Endothelial cell of umbilical vein (primary cell): ENCODE measurements at regions not wholly inside any gene's neighbourhood (a gene's known extent, or its start where the extent isn't known, plus 50 kb on each side); places are given as distances from the start of the nearest gene placed in this dataset.

Source experiments
- BruUV-seq: library from RNA; stranded (reverse); fragments of 400-500 nt; replicated peaks from 2 replicates; lab custom pipeline; 2021; lab: Mats Ljungman, UMichigan
- CTCF ChIA-PET: fragments of 300-600, 350-600 bp; sonication (Branson Sonifier 250); formaldehyde crosslinking; loops from one replicate; lab custom pipeline; 2021; ENCODE audit warnings: antibody characterized with exemption, inconsistent platforms; lab: Charles Lee
- POLR2A ChIA-PET: fragments of 300-600, 350-600 bp; sonication (Branson Sonifier 250); formaldehyde crosslinking; loops from one replicate; lab custom pipeline; 2021; ENCODE audit warnings: antibody characterized with exemption, inconsistent platforms; lab: Charles Lee
- DNase-seq: peaks from one replicate; pipeline ENCODE4 v3.0.0-alpha.2; 2011; ENCODE audit warnings: low read depth, low spot score
- FAIRE-seq: peaks from 2 replicates; lab custom pipeline; 2011; peaks lifted over from hg19 to GRCh38; lab: Jason Lieb, UNC
- H2AFZ ChIP-seq: 2 replicates; pipeline ENCODE4 v1.6.0; 2012; ENCODE audit warnings: low read depth, low read length, control low read depth, inconsistent platforms
- H3K27ac ChIP-seq: 2 replicates; pipeline ENCODE4 v1.5.1; 2011; ENCODE audit warnings: low read depth, mild to moderate bottlenecking, control low read depth, low read length, moderate library complexity; ENCODE audit not compliant: insufficient read depth
- H3K27me3 ChIP-seq, 2 experiments: 2 replicates each; pipeline versions ENCODE4 v1.6.0 to v1.6.1; 2011; ENCODE audit warnings: low read length in 2 of 2, mixed read lengths in 1 of 2; ENCODE audit not compliant: control insufficient read depth in 2 of 2, insufficient read depth in 2 of 2
- H3K36me3 ChIP-seq, 2 experiments: 2 replicates in 1 of 2; 3 replicates in 1 of 2; pipeline ENCODE4 v1.5.1; 2011; ENCODE audit warnings: low read length in 2 of 2, mild to moderate bottlenecking in 1 of 2, moderate library complexity in 1 of 2; ENCODE audit not compliant: control insufficient read depth in 2 of 2, insufficient read depth in 2 of 2; ENCODE audit errors: extremely low read depth in 1 of 2
- H3K4me1 ChIP-seq: 3 replicates; pipeline ENCODE4 v1.5.1; 2011; ENCODE audit warnings: mild to moderate bottlenecking, low read length; ENCODE audit not compliant: control insufficient read depth, insufficient read depth; ENCODE audit errors: extremely low read depth
- H3K4me2 ChIP-seq: 2 replicates; pipeline ENCODE4 v1.6.1; 2011; ENCODE audit warnings: low read length, control low read depth, mixed read lengths; ENCODE audit not compliant: insufficient read depth
- H3K4me3 ChIP-seq, 3 experiments: fragments of 200-600 bp in 1 of 3; sonication (generic), shearing (Covaris generic) in 1 of 3; replicated peaks in 1 of 3; 2 replicates each; pipeline ENCODE4 v1.5.1; 2011 to 2016; ENCODE audit warnings: control low read depth in 3 of 3, low read length in 3 of 3, mild to moderate bottlenecking in 2 of 3, inconsistent platforms in 1 of 3, low read depth in 1 of 3, moderate library complexity in 1 of 3; ENCODE audit not compliant: insufficient read depth in 1 of 3
- H3K79me2 ChIP-seq: 2 replicates; pipeline ENCODE4 v1.6.0; 2012; ENCODE audit warnings: low read length, inconsistent platforms; ENCODE audit not compliant: control insufficient read depth, insufficient read depth
- H3K9ac ChIP-seq: replicated peaks from 2 replicates; pipeline ENCODE3; 2011; ENCODE audit warnings: low read length, control low read depth; ENCODE audit not compliant: insufficient read depth; ENCODE audit errors: extremely low read depth
- H3K9me1 ChIP-seq: replicated peaks from 3 replicates; pipeline ENCODE4 v1.6.0; 2011; ENCODE audit warnings: mild to moderate bottlenecking, low read length; ENCODE audit not compliant: control insufficient read depth, insufficient read depth; ENCODE audit errors: extremely low read depth
- H3K9me3 ChIP-seq: replicated peaks from 2 replicates; pipeline ENCODE4 v1.5.1; 2012; ENCODE audit warnings: low read length, inconsistent platforms; ENCODE audit not compliant: control insufficient read depth, insufficient read depth
- H4K20me1 ChIP-seq: replicated peaks from 2 replicates; pipeline ENCODE3; 2011; ENCODE audit warnings: mild to moderate bottlenecking, low read length; ENCODE audit not compliant: control insufficient read depth, insufficient read depth; ENCODE audit errors: extremely low read depth
- EZH2 ChIP-seq: IDR thresholded peaks from 2 replicates; pipeline ENCODE4 v1.6.1; 2012; ENCODE audit warnings: borderline replicate concordance, low read depth, mild to moderate bottlenecking, moderate library complexity, low read length, inconsistent platforms; ENCODE audit not compliant: severe bottlenecking
- FOS ChIP-seq: IDR thresholded peaks from 2 replicates; pipeline ENCODE4 v1.6.1; 2011; ENCODE audit warnings: mild to moderate bottlenecking, low read length, moderate library complexity, borderline replicate concordance; ENCODE audit not compliant: insufficient read depth
- GATA2 ChIP-seq: IDR thresholded peaks from 2 replicates; pipeline ENCODE4 v1.7.0; 2011; ENCODE audit warnings: low read depth, mild to moderate bottlenecking, moderate library complexity, mixed read lengths, low read length; ENCODE audit not compliant: insufficient read length, insufficient read depth
- JUN ChIP-seq: IDR thresholded peaks from 2 replicates; pipeline ENCODE4 v1.6.1; 2011; ENCODE audit warnings: borderline replicate concordance, low read depth; ENCODE audit not compliant: insufficient read length, insufficient read depth
- MYC ChIP-seq: IDR thresholded peaks from one replicate; pipeline ENCODE4 v1.6.1; 2011; ENCODE audit warnings: mild to moderate bottlenecking, low read depth, low read length
- POLR2A ChIP-seq: IDR thresholded peaks from 2 replicates; pipeline ENCODE4 v1.6.1; 2012; ENCODE audit warnings: low read depth, mild to moderate bottlenecking, control low read depth, low read length
- POLR2AphosphoS5 ChIP-seq: IDR thresholded peaks from 2 replicates; pipeline ENCODE4 v1.6.1; 2012; ENCODE audit warnings: low read depth, mild to moderate bottlenecking, control low read depth, low read length, moderate library complexity; ENCODE audit not compliant: insufficient read depth
- dilution Hi-C: fragments of 300-500 bp; cut with MboI; formaldehyde crosslinking; loops from one replicate; pipeline ENCODE4 v1.15.0; 2019; ENCODE audit warnings: low sequenced_read_pairs; ENCODE audit not compliant: extremely low pct_ligation_motif_present
- intact Hi-C: fragments of 100-400 bp; cut with micrococcal nuclease; formaldehyde crosslinking; loops from one replicate; pipeline ENCODE4 v1.10.0; 2022
- TF ChIP-seq, protein P1 (sequence below), 2 donors: IDR thresholded peaks; 1 replicate in 1 of 2; 2 replicates in 1 of 2; pipeline ENCODE4 v1.5.1; 2011; ENCODE audit warnings: low read length in 2 of 2, mild to moderate bottlenecking in 2 of 2, moderate library complexity in 2 of 2, control low read depth in 1 of 2, inconsistent platforms in 1 of 2, low read depth in 1 of 2; ENCODE audit not compliant: insufficient read depth in 1 of 2; ENCODE audit errors: extremely low read depth in 1 of 2
- TF ChIP-seq, protein P2 (sequence below): IDR thresholded peaks from 2 replicates; pipeline ENCODE4 v1.6.1; 2011; ENCODE audit not compliant: insufficient read depth, insufficient read length

DNA sequence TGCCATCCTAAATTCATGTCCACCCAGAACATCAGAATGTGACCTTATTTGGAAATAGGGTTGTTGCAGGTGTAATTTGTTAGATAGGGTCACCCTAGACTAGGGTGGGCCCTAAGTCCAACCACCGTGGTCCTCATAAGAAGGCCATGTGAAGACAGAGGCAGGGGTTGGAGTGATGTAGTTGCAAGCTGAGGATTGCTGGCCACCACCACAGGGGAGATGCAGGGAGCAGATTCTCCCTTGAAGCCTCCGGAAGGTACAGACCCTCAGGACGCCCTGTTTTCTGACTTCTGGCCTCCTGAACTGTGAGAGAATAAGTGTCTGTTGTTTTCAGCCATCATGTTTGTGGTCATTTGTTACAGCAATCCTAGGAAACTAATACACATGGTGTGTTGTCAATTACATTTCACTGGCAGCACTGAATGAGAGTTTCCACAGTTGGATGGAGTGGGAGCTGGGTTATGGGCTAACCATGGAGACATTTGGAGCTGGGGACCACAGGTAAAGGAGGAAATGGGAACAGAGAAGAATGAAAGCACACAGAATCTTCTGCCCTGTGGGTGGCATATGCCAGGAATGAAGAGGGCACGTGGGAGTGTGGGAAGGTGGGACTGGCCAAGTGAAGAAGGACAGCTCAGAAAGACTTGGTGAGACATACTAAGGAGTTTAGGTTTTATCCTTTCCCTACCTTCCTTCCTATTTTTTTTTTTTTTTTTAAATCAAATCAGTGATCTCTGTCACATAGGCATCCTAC is 266.0 kb downstream of the MYCN start:
- Histone ChIP-seq H3K4me2 (no peak overlapping the region), H3K27ac (no peak overlapping the region), H3K4me3 (no peak overlapping the region), H3K36me3 (no peaks in the 10 kb centered on the region), H3K79me2 (no peaks in the 10 kb centered on the region), H2AFZ (no peak overlapping the region), H3K9ac (no peak overlapping the region), H3K9me1 (no peaks in the 10 kb centered on the region), H4K20me1 (no peaks in the 10 kb centered on the region), H3K27me3 (no peaks in the 10 kb centered on the region), H3K4me1 (no peaks in the 10 kb centered on the region), H3K9me3 (peaks cover 9% of the 10 kb centered on the region)
- POLR2A ChIA-PET = no interaction called here
- no peak for TF ChIP-seq POLR2A
- no peak for TF ChIP-seq JUN
- no peak for TF ChIP-seq FOS
- TF ChIP-seq, protein P1, sequence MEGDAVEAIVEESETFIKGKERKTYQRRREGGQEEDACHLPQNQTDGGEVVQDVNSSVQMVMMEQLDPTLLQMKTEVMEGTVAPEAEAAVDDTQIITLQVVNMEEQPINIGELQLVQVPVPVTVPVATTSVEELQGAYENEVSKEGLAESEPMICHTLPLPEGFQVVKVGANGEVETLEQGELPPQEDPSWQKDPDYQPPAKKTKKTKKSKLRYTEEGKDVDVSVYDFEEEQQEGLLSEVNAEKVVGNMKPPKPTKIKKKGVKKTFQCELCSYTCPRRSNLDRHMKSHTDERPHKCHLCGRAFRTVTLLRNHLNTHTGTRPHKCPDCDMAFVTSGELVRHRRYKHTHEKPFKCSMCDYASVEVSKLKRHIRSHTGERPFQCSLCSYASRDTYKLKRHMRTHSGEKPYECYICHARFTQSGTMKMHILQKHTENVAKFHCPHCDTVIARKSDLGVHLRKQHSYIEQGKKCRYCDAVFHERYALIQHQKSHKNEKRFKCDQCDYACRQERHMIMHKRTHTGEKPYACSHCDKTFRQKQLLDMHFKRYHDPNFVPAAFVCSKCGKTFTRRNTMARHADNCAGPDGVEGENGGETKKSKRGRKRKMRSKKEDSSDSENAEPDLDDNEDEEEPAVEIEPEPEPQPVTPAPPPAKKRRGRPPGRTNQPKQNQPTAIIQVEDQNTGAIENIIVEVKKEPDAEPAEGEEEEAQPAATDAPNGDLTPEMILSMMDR (IDR thresholded peaks at IDR 0.05; ENCODE audit: extremely low read depth in 1 of 2, insufficient read depth in 1 of 2, low read depth in 1 of 2, low read length in 2 of 2) = no peak
- TF ChIP-seq, protein P2, sequence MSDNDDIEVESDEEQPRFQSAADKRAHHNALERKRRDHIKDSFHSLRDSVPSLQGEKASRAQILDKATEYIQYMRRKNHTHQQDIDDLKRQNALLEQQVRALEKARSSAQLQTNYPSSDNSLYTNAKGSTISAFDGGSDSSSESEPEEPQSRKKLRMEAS = no peak
- no peak for TF ChIP-seq POLR2AphosphoS5
- no peak for TF ChIP-seq EZH2
- no peak for TF ChIP-seq MYC
- TF ChIP-seq GATA2 = no peak
- CTCF ChIA-PET = no interaction called here
- DNase-seq = no peak
- intact Hi-C loops (no loop called here), dilution Hi-C loops (no loop called here)
- no TSS peak for BruUV-seq
- FAIRE-seq = no peak
